SK-N-SH (cell line): ENCODE measurements at regions not wholly inside any gene's neighbourhood (a gene's known extent, or its start where the extent isn't known, plus 50 kb on each side); places are given as distances from the start of the nearest gene placed in this dataset.

Source experiments
- CTCF ChIA-PET: fragments of 300-600, 350-600 bp; formaldehyde crosslinking; extraction: SDS; loops from one replicate; lab custom pipeline; 2021; lab: Yijun Ruan, JAX
- POLR2A ChIA-PET: fragments of 350-600 bp; sonication (Branson Sonifier 250); formaldehyde crosslinking; extraction: SDS; loops from one replicate; lab custom pipeline; 2020; ENCODE audit warnings: antibody characterized with exemption, inconsistent platforms; lab: Yijun Ruan, JAX
- DNase-seq: peaks from one replicate; pipeline ENCODE4 v3.0.0; 2012
- H2AFZ ChIP-seq: fragments of 200-600 bp; sonication (generic); 2 replicates; pipeline ENCODE4 v1.8.1; 2016; ENCODE audit warnings: antibody characterized with exemption, mild to moderate bottlenecking, low read depth
- H3F3A ChIP-seq: fragments of 200-600 bp; sonication (generic); replicated peaks from 2 replicates; pipeline ENCODE3; 2016; ENCODE audit warnings: antibody characterized with exemption, mild to moderate bottlenecking; ENCODE audit not compliant: insufficient read depth
- H3K27ac ChIP-seq, 2 experiments: fragments of 200-500 bp in 1 of 2; fragments of 200-600 bp in 1 of 2; sonication (Bioruptor generic) in 1 of 2; sonication (generic), shearing (Covaris generic) in 1 of 2; 2 replicates each; pipeline versions ENCODE4 v1.5.1 to v1.6.1; 2014 to 2016; ENCODE audit warnings: low read depth in 2 of 2, inconsistent platforms in 1 of 2, low read length in 1 of 2, mild to moderate bottlenecking in 1 of 2, mixed read lengths in 1 of 2
- H3K27me3 ChIP-seq: fragments of 200-600 bp; sonication (generic), shearing (Covaris generic); 2 replicates; pipeline ENCODE4 v1.6.1; 2016; ENCODE audit warnings: mixed run types; ENCODE audit not compliant: insufficient read depth
- H3K36me3 ChIP-seq, 2 experiments: fragments of 200-500 bp in 1 of 2; fragments of 200-600 bp in 1 of 2; sonication (Bioruptor generic) in 1 of 2; sonication (generic) in 1 of 2; replicated peaks in 1 of 2; 2 replicates each; pipeline versions ENCODE3 to v1.5.1; 2014 to 2016; ENCODE audit warnings: low read length in 1 of 2, mild to moderate bottlenecking in 1 of 2; ENCODE audit not compliant: insufficient read depth in 2 of 2, control insufficient read depth in 1 of 2
- H3K4me1 ChIP-seq, 2 experiments: fragments of 200-500 bp in 1 of 2; fragments of 200-600 bp in 1 of 2; sonication (Bioruptor generic) in 1 of 2; sonication (generic), shearing (Covaris generic) in 1 of 2; 2 replicates each; pipeline versions ENCODE4 v1.5.1 to v1.6.1; 2014 to 2016; ENCODE audit warnings: low read depth in 1 of 2, low read length in 1 of 2, mixed run types in 1 of 2; ENCODE audit not compliant: insufficient read depth in 2 of 2, control insufficient read depth in 1 of 2
- H3K4me2 ChIP-seq: fragments of 200-600 bp; sonication (generic), shearing (Covaris generic); 2 replicates; pipeline ENCODE4 v1.6.1; 2017; ENCODE audit warnings: mixed run types
- H3K4me3 ChIP-seq, 2 experiments: fragments of 200-500 bp in 1 of 2; fragments of 200-600 bp in 1 of 2; sonication (Bioruptor generic) in 1 of 2; sonication (generic), shearing (Covaris generic) in 1 of 2; 2 replicates each; pipeline versions ENCODE4 v1.5.1 to v1.8.1; 2014 to 2016; ENCODE audit warnings: low read depth in 2 of 2, inconsistent platforms in 1 of 2, low read length in 1 of 2, mild to moderate bottlenecking in 1 of 2, mixed read lengths in 1 of 2, moderate library complexity in 1 of 2
- H3K79me2 ChIP-seq: fragments of 200-600 bp; sonication (generic); 2 replicates; pipeline ENCODE4 v1.8.1; 2017; ENCODE audit warnings: mild to moderate bottlenecking; ENCODE audit not compliant: insufficient read depth
- H3K9ac ChIP-seq: fragments of 200-600 bp; sonication (generic); 2 replicates; pipeline ENCODE4 v1.6.1; 2017; ENCODE audit warnings: mixed run types
- H3K9me2 ChIP-seq: fragments of 200-600 bp; sonication (generic); 2 replicates; pipeline ENCODE4 v1.6.1; 2017; ENCODE audit warnings: mixed run types
- H3K9me3 ChIP-seq: fragments of 200-600 bp; sonication (generic); 2 replicates; pipeline ENCODE4 v1.6.1; 2017; ENCODE audit warnings: mixed run types, mild to moderate bottlenecking, moderate library complexity
- H4K20me1 ChIP-seq: fragments of 200-600 bp; sonication (generic); 2 replicates; pipeline ENCODE4 v1.6.1; 2017; ENCODE audit warnings: mild to moderate bottlenecking, mixed run types; ENCODE audit not compliant: insufficient read depth
- EP300 ChIP-seq, 2 experiments: IDR thresholded peaks; 2 replicates each; pipeline versions ENCODE4 v1.4.0 to v1.6.1; 2012; ENCODE audit warnings: borderline replicate concordance in 1 of 2, low read depth in 1 of 2, low read length in 1 of 2
- FOSL2 ChIP-seq: IDR thresholded peaks from 2 replicates; pipeline ENCODE4 v1.4.0; 2012; ENCODE audit warnings: low read depth, mild to moderate bottlenecking, moderate library complexity, borderline replicate concordance
- GABPA ChIP-seq: IDR thresholded peaks from 2 replicates; pipeline ENCODE4 v1.4.0; 2012; ENCODE audit warnings: low read depth, mild to moderate bottlenecking
- IRF3 ChIP-seq: fragments of 150-350 bp; IDR thresholded peaks from 2 replicates; pipeline ENCODE4 v1.6.1; 2016; ENCODE audit warnings: mild to moderate bottlenecking, low read depth, low read length
- MEF2A ChIP-seq: IDR thresholded peaks from 2 replicates; pipeline ENCODE4 v1.4.0; 2012; ENCODE audit warnings: low read depth, borderline replicate concordance
- NRF1 ChIP-seq: IDR thresholded peaks from 2 replicates; pipeline ENCODE4 v1.6.1; 2012; ENCODE audit warnings: low read depth, mild to moderate bottlenecking, low read length
- PBX3 ChIP-seq: IDR thresholded peaks from 2 replicates; pipeline ENCODE4; 2012
- RCOR1 ChIP-seq: fragments of 150-350 bp; IDR thresholded peaks from 2 replicates; pipeline ENCODE4 v1.6.1; 2017; ENCODE audit warnings: antibody characterized with exemption, low read length
- RXRA ChIP-seq: IDR thresholded peaks from 2 replicates; pipeline ENCODE4 v1.4.0; 2012; ENCODE audit warnings: low read depth, mild to moderate bottlenecking, borderline replicate concordance
- SMC3 ChIP-seq: IDR thresholded peaks from 2 replicates; pipeline ENCODE4 v1.6.1; 2012; ENCODE audit warnings: low read depth, low read length, improper control_type of control experiment
- TCF12 ChIP-seq: IDR thresholded peaks from 2 replicates; pipeline ENCODE4 v1.4.0; 2012
- WGBS: methylation state at CpG from one replicate; pipeline ENCODE4 v1.1.6; 2017; ENCODE audit warnings: low lambda C conversion rate; 5-methylcytosine and 5-hydroxymethylcytosine counted together
- TF ChIP-seq, protein P1 (sequence below): IDR thresholded peaks from 2 replicates; pipeline ENCODE4 v1.6.1; 2012; ENCODE audit warnings: mild to moderate bottlenecking, low read depth, low read length, moderate library complexity
- TF ChIP-seq, protein P2 (sequence below): IDR thresholded peaks from 2 replicates; pipeline ENCODE4 v1.4.0; 2012; ENCODE audit warnings: low read depth, borderline replicate concordance

GRCh38 chr6:20025681-20026080, 186.6 kb downstream of the MBOAT1 start:
- CTCF ChIA-PET, result interaction anchor here (1.2 kb wide), 1 partner anchor 31 kb away, joined by 3 read pairs; no protein-coding TSS in a partner anchor
- no peaks in the 10 kb centered on the region for H3K9me3 ChIP-seq
- WGBS, result 9% methylated on average over 2 of the region's 2 CpGs

GRCh38 chr6:20028143-20028542, 184.1 kb downstream of the MBOAT1 start:
- Histone ChIP-seq H3K9ac (no peak overlapping the region), H3K4me2 (no peak overlapping the region), H2AFZ (no peak overlapping the region), H3K79me2 (no peaks in the 10 kb centered on the region), H3K9me2 (no peaks in the 10 kb centered on the region), H3K4me3 (no peak overlapping the region), H3K36me3 (no peaks in the 10 kb centered on the region), H3F3A (no peaks in the 10 kb centered on the region), H4K20me1 (no peaks in the 10 kb centered on the region), H3K27ac (no peak overlapping the region), H3K9me3 (no peaks in the 10 kb centered on the region), H3K4me1 (no peaks in the 10 kb centered on the region), H3K27me3 (no peaks in the 10 kb centered on the region; the same call in 1 of the 2 replicates)
- no peak for DNase-seq
- 45% methylated on average over 9 of the region's 9 CpGs for WGBS
- ChIA-PET CTCF (no interaction called here), POLR2A (no interaction called here)
- TF ChIP-seq, protein P1, sequence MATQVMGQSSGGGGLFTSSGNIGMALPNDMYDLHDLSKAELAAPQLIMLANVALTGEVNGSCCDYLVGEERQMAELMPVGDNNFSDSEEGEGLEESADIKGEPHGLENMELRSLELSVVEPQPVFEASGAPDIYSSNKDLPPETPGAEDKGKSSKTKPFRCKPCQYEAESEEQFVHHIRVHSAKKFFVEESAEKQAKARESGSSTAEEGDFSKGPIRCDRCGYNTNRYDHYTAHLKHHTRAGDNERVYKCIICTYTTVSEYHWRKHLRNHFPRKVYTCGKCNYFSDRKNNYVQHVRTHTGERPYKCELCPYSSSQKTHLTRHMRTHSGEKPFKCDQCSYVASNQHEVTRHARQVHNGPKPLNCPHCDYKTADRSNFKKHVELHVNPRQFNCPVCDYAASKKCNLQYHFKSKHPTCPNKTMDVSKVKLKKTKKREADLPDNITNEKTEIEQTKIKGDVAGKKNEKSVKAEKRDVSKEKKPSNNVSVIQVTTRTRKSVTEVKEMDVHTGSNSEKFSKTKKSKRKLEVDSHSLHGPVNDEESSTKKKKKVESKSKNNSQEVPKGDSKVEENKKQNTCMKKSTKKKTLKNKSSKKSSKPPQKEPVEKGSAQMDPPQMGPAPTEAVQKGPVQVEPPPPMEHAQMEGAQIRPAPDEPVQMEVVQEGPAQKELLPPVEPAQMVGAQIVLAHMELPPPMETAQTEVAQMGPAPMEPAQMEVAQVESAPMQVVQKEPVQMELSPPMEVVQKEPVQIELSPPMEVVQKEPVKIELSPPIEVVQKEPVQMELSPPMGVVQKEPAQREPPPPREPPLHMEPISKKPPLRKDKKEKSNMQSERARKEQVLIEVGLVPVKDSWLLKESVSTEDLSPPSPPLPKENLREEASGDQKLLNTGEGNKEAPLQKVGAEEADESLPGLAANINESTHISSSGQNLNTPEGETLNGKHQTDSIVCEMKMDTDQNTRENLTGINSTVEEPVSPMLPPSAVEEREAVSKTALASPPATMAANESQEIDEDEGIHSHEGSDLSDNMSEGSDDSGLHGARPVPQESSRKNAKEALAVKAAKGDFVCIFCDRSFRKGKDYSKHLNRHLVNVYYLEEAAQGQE, result no peak
- TF ChIP-seq FOSL2, result no peak
- no peak for TF ChIP-seq TCF12
- TF ChIP-seq, protein P2, sequence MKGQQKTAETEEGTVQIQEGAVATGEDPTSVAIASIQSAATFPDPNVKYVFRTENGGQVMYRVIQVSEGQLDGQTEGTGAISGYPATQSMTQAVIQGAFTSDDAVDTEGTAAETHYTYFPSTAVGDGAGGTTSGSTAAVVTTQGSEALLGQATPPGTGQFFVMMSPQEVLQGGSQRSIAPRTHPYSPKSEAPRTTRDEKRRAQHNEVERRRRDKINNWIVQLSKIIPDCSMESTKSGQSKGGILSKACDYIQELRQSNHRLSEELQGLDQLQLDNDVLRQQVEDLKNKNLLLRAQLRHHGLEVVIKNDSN, result no peak
- no peak for TF ChIP-seq RXRA
- TF ChIP-seq RCOR1, result no peak
- no peak for TF ChIP-seq GABPA
- no peak for TF ChIP-seq IRF3
- no peak for TF ChIP-seq EP300 (IDR thresholded peaks at IDR 0.05; ENCODE audit: borderline replicate concordance in 1 of 2, low read depth in 1 of 2, low read length in 1 of 2)
- TF ChIP-seq PBX3, result no peak
- TF ChIP-seq MEF2A, result no peak
- TF ChIP-seq SMC3, result no peak

More at GRCh38 chr6:20025681-20026080, 186.6 kb downstream of the MBOAT1 start:
- no peaks in the 10 kb centered on the region for H3K9me2 ChIP-seq
- no peaks in the 10 kb centered on the region for H3K36me3 ChIP-seq
- H3K27ac ChIP-seq, result no peak overlapping the region
- H3K79me2 ChIP-seq, result no peaks in the 10 kb centered on the region
- H3K4me2 ChIP-seq, result no peak overlapping the region
- no peaks in the 10 kb centered on the region for H3F3A ChIP-seq
- no peak overlapping the region for H3K4me3 ChIP-seq
- POLR2A ChIA-PET, result no interaction called here
- H3K27me3 ChIP-seq, result no peaks in the 10 kb centered on the region; the same call in 1 of the 2 replicates
- no peaks in the 10 kb centered on the region for H4K20me1 ChIP-seq
- H3K9ac ChIP-seq, result no peak overlapping the region
- H2AFZ ChIP-seq, result no peak overlapping the region
- TF ChIP-seq NRF1, result no peak
- no peak for DNase-seq
- H3K4me1 ChIP-seq, result no peaks in the 10 kb centered on the region
